Activated CD8-positive, alpha-beta memory T cell treated with anti-CD3 and anti-CD28 coated beads, Interleukin-2, amount 50 U/mL, for 48 hours (primary cell): ENCODE measurements at regions not wholly inside any gene's neighbourhood (a gene's known extent, or its start where the extent isn't known, plus 50 kb on each side); places are given as distances from the start of the nearest gene placed in this dataset.

Experiments
- DNase-seq: peaks from one replicate; pipeline ENCODE4 v3.0.0-alpha.2; 2020

- peak; percentile 39 for DNase-seq
Observed at GRCh38 chr6:108751851-108752732, 96.1 kb upstream of the ARMC2 start.

GRCh38 chr6:108752733-108753590 is 95.3 kb upstream of the ARMC2 start:
- DNase-seq: no peak

DNA sequence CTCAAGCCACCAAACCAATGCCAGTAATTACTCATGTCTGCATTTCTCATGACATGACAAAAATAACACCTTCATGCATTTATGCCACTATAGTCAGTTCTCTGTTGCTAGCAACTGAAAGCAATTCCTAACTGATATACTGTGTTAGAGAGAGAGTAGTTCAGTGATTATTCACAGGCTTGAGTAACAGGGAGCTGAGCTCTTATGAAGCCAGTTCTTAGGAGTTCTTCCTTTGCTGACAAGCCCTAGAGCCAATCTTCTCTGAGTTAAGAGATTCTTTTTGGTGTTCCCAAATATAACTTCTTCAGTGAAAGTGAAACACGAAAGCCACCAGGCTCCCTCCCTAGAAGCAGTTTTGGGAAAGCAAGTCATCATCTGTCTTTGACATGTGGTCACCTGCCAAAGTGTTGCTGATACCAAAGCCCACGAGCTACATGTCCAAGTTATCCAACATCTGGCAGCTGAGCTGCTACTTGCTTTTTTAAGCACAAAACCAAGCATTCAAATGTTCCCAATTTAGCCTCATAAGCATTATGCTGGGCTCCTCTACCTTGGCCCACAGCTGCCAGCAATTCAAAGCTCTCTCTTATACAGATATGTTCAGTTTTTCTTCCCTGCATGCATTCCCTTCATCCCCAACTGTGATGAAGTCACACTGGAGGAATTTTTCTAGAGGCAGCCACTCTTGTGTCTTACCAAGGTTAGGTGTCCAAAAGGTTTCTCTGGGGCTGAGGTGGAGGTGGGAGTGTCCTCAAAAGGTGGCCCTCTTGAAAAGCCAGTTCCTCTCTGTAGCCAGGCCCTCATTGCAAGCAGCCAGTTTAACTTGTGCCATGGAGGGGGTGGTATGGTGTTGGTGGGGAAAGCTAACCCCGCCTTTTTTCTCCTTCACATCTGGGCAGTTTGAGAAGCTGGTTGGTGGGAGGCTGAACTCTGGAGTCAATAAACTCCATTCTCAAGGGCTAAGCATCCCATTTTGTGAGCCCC is 92.7 kb upstream of the ARMC2 start:
- DNase-seq: peak; percentile 10

DNA sequence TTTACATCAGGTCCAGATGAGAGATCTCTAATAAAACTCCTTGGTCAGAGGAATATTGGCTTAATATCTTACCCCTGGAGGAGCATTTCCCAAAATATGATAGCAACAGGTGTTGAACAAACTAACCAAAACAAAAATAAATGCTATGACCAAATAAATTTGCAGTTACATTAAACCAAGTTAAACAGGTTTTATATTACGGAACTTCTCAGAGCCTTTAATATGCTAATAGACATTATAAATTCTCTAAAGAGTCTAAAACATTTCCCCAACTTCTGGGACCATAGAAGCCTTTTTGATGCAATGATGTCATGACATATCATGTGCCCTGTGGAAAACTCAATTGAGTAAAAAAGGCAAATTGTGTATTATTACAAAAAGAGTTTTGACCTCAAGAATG is 90.9 kb upstream of the ARMC2 start:
- no peak for DNase-seq

DNA sequence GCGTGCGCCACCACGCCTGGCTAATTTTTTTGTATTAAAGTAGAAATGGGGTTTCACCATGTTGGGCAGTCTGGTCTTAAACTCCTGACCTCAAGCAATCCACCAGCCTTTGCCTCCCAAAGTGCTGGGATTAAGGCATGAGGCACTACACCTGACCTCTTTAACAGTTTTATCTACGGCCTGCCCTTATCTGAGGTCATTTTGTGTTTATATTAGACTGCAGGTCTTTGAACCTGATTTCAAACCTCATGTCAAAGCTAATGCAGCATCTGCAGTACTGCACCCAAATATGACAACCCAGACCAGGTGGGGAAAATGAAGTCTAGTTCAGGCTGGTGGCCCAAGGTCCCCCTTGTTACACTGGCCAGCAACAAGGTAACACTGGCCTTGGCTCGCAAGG is 89.3 kb upstream of the ARMC2 start:
- peak; percentile 28 for DNase-seq

DNA sequence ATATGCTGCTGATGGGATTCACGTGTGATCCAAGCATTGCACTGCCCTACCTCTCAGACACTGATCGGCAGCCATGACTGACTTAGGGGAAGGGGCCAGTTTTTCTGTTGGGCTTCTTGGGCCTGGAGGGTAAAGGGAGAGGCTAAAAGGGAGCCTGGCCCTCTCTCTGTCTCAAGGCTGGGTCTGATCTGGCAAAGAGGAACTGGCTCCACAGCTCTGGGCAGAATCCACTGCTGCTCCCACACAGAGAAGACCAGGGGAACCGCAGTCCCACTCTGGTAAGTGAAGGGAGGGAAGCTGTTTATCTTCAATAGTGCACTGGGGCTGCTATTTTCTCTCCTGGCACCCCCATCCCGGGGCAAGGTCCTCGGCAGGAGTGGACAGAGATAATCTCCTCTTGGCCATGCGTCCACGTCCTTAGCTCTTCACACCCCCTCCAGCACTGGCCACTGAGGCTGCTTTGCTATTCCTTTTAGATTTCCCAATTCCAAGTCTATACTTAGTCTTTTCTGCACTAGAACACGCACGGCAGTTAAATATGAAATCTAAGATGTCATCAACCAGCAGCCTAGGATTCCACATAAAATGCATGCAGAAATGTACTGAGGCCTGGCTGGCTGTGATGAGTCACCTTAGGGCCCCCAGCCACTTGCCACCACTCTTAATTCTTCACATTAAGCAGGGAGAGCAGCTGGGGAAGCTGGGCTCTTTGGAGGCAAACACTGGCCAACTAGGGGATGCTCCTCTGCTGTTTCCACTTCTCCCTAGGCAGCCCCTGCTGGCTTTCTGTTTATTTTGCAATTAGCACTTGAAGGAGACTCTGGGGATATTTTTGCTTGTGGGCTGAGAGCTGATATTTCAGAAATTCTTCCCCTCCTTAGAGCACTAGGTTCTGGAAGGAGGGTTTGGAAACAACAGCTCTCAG is 87.8 kb upstream of the ARMC2 start:
- DNase-seq: peak; percentile 32

DNA sequence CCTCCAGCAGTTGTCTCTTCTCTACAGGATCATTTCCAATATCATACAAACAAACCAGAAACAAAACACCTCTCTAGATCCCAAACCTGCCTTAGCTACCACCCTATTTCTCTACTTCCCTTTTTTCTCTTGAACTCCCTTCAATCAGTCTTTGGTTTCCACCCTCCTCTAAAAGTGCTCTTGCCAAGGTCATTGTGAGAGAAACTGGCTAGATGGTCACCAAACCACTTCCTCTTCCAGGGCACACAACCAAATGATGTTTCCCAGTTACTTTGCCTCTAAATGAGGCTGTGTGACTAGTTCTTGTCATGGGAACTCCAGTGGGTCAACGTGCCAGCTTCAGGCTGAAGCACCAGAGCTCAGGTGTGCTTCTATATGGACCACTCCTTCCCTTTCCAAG is 85.8 kb upstream of the ARMC2 start:
- peak; percentile 15 for DNase-seq

DNA sequence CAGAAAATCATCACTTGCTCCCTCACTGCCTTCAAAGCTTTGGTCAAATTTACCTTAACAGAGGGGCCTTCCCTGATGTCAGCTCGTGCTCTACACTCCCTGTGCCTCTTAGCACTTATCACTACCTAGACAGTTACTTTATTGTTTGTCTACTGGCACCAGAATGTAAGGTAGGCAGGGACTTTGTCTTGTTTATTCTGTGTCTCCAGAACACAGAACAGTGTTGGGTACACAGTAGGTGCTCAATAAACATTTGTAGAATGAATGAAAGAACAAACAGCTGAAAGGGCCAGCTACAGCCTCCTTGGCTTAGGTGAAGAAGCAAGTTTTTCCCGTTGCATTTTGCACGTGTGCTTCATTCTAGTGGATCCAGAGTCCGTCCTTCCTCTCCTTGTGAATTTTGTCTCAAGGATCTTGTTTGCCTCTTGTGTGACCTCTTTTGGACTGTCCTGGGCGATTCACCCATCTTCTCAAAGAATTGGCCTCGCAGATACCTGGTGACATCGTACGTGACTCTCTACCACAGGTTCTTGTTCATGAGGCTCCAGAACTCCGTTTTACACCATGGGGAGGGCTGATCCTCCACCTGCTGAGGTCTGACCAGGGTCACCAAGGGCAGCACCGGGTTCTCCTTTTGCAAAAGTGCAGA is 84.2 kb upstream of the ARMC2 start:
- DNase-seq: peak; percentile 8

GRCh38 chr6:108764580-108764950 is 83.7 kb upstream of the ARMC2 start:
- peak; percentile 40 for DNase-seq

DNA sequence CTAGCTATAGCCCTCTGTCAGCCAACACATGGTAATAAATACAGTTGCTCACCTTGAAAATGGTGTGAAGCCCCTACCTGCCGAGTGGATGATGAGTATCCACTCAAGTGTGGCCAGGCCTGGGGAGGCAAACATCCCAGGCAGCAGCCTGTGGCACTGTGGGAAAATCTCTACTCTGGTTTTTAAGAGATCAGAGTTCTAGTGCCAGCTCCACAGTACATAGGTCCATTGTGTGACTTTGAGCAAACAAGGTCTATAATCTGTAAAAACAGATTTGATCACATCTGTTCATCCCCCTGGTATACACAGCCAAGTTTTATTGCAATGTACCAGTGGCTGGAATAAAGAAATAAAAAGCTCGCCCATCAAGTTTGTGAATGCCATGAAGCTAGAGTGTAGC is 82.7 kb upstream of the ARMC2 start:
- peak; percentile 15 for DNase-seq

DNA sequence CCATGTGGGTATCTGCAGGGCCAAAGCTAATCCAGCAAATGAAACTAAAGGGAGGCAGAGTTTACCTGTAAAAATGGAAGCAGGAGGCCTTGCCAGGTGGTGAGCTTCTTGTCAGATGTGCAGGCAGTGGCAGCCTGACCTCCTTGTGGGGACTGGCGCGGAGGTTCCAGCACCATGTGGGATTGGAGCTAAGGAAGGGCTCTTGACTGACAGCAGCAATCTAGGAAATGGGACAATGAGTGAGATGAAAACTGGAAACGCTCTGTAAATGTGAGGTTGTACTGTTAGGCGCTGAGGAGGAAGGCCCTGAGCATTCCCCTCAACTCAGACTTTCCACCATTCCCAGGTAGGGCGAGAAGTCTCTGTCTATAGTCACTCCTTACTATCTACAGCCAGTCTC is 81.8 kb upstream of the ARMC2 start:
- DNase-seq: peak; percentile 12

DNA sequence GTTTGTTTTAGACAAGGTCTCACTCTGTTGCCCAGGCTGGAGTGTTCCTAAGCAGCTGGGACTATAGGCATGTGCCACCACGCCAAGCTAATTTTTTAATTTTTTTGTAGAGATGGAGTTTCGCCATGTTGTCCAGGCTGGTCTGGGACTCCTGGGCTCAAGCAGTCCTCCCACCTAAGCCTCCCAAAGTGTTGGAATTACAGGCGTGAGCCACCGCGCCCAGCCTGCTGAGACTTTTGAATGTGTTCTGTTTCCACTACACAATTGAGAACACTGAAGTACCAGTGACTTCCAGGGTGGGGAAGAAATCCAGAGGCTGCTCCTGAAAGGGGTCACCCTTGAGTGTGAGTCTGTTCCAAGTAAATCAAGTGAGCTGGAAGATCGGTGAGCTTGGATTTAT is 81.3 kb upstream of the ARMC2 start:
- DNase-seq: peak; percentile 32

DNA sequence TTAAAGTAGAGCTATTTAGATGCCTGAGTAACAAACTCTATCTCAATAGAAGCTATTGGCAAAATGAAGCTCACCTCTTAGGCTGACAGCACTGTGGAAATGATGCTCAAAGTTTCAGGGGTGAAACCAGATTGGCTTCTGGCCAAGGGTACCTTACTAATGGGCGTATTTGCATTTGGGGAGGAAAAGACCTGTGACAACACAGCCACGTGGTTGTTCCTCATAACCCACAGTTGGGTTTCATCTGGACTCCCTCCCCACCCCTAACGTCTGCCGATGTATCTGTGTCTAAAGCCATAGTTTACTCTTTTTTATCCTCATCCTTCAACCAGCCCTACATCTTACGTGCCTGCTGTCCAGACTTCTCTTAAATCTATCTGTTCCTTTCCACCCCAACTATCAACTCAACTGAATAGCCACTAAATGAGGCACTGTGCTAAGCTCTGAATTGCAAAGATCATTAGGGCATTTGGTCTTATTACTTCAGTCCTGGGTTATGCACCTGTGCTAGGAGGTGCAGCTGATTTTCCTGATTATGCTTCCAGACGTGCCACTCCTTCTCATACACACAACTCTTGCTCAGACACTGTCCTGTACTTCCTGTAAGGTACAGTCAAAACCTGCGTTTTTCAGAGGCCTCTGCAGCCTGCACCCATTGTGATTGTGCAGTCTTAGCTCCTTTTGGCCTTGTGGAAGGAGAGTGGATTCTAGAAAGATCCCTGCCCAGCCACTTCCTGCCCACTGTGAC is 80.6 kb upstream of the ARMC2 start:
- DNase-seq: peak; percentile 34

DNA sequence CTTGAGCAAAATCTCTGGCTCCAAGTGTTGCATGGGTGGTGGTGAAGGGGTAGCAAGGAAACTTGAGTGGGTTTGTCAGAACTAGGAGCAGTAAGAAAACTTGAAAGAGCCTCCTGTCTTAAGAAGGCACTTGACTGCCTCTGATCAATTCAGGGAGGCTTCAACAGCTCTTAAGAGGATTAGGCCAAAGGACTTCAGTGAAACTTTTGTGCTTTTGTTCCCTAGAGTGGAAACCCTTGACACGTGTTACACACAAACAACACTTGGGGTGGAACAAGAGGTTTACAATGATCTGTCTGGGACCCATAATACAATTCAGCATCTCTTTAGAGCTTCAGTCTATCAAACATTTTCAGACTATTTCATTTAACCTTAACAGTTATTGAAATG is 80.1 kb upstream of the ARMC2 start:
- DNase-seq: no peak

DNA sequence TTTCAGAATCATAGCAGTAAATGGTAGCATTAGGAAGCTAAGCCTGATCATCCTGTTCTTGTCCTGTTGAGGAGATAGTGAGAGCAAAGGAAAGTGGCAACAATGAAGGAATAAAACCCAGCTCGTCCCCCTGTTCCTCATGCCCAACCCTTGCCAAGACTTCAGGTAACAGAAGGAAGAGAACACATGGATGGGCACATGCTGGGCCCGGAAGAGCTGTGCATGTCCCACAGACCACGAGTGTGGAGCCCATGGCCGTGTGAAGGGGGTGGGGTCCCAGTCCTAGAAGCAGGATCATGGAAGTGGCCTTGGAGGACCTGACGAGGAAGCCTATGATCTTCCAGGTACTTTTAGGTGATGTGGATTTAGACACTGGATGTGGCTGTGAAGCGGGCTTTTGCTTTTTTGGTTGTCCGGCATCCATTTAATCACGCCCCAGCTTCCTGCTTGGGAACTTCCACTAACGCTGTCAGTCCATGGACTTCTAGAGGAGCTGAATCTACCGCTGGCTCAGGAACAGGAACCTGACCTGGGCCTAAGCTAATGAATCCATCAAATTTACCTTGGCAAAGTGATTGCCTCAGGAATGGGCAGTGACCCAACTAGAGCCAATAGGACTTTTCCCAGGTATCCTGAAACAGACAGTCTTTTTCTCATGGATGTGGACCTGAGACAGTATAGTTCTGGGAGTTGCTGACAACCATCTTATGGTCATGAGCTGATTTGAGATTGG is 79.3 kb upstream of the ARMC2 start:
- peak; percentile 22 for DNase-seq

- DNase-seq: no peak
Observed at GRCh38 chr6:108771421-108771820, 76.8 kb upstream of the ARMC2 start.

GRCh38 chr6:108774555-108774954 is 73.7 kb upstream of the ARMC2 start:
- DNase-seq: no peak

GRCh38 chr6:108777536-108777935 is 70.7 kb upstream of the ARMC2 start:
- no peak for DNase-seq

GRCh38 chr6:108778421-108779186 is 69.6 kb upstream of the ARMC2 start:
- DNase-seq: no peak
